Adrenal gland (tissue), 9 donors: ENCODE measurements at regions not wholly inside any gene's neighbourhood (a gene's known extent, or its start where the extent isn't known, plus 50 kb on each side); places are given as distances from the start of the nearest gene placed in this dataset.

Experiments used
- DNase-seq, 7 donors: peaks; one replicate each; pipeline ENCODE4 v3.0.0-alpha.2; 2019 to 2020
- H3K27ac ChIP-seq, 5 donors: fragments of 200-600 bp; sonication (generic) in 4 of 5; 1 replicate in 3 of 5; 2 replicates in 2 of 5; pipeline versions ENCODE4 v1.5.1 to v1.8.0; 2016 to 2020; ENCODE audit warnings: mild to moderate bottlenecking in 1 of 5
- H3K27me3 ChIP-seq: fragments of 200-600 bp; 2 replicates; pipeline ENCODE4 v1.8.0; 2021
- H3K36me3 ChIP-seq, 2 donors: fragments of 200-600 bp; replicated peaks in 1 of 2; 1 replicate in 1 of 2; 2 replicates in 1 of 2; pipeline versions ENCODE4 v1.5.1 to v1.8.0; 2018 to 2022
- H3K4me1 ChIP-seq, 2 donors: fragments of 200-600 bp; replicated peaks in 1 of 2; 1 replicate in 1 of 2; 2 replicates in 1 of 2; pipeline versions ENCODE4 v1.5.1 to v1.8.0; 2018 to 2021
- H3K4me3 ChIP-seq, 4 donors: fragments of 200-600 bp; sonication (generic) in 3 of 4; one replicate each; pipeline ENCODE4 v1.5.1; 2016 to 2018
- H3K9me3 ChIP-seq, 3 donors: fragments of 200-600 bp; sonication (generic) in 1 of 3; replicated peaks in 1 of 3; 1 replicate in 2 of 3; 2 replicates in 1 of 3; pipeline versions ENCODE4 v1.5.1 to v1.8.0; 2016 to 2021
- CTCF ChIP-seq, 6 experiments: fragments of 450-650 bp in 4 of 6; fragments of 200-600 bp in 2 of 6; sonication (generic) in 1 of 6; IDR thresholded peaks; 1 replicate in 5 of 6; 2 replicates in 1 of 6; pipeline versions ENCODE4 v1.5.1 to v1.8.0; 2016 to 2021; ENCODE audit warnings: antibody characterized with exemption in 6 of 6, mild to moderate bottlenecking in 2 of 6, moderate library complexity in 1 of 6
- POLR2A ChIP-seq, 2 donors: fragments of 450-650 bp; IDR thresholded peaks; one replicate each; pipeline ENCODE4 v1.6.1; 2017; ENCODE audit warnings: antibody characterized with exemption in 2 of 2, mild to moderate bottlenecking in 2 of 2, moderate library complexity in 1 of 2
- WGBS, 4 donors: extraction: QIAGEN DNeasy Blood & Tissue Kit in 2 of 4; methylation state at CpG; one replicate each; pipeline versions ENCODE4 v1.1.5 to v1.1.7; 2013 to 2017; 5-methylcytosine and 5-hydroxymethylcytosine counted together
- intact Hi-C, 2 donors: fragments of 100-400 bp; cut with DNase I; formaldehyde crosslinking; loops; one replicate each; pipeline versions ENCODE4 v1.14.1 to v1.15.0; 2022 to 2023
- donor health status: healthy with polysubstance abuse.
- donor health status: Bipolar disorder and iron deficiency.
- donor health status: DM: yes; HTN: yes; CAD: no.
- donor health status: DM: no; HTN: no; CAD: no.
- donor health status: DM: no; HTN: no; CAD: no.

- Histone ChIP-seq H3K4me1 (no peaks in the 10 kb centered on the region), H3K4me3 (no peak overlapping the region), H3K27ac (no peak overlapping the region), H3K9me3 (no peaks in the 10 kb centered on the region), H3K36me3 (no peaks in the 10 kb centered on the region), H3K27me3 (no peaks in the 10 kb centered on the region)
- TF ChIP-seq CTCF (IDR thresholded peaks at IDR 0.05) (no peak), POLR2A (IDR thresholded peaks at IDR 0.05) (no peak)
- DNase-seq: no peak
- intact Hi-C loops: no loop called here
- 57 to 65% (median 62%) methylated on average over 6 of the region's 6 CpGs for WGBS, 4 donors
These were observed 859.1 kb upstream of the GCFC2 start for GRCh38 chr2:76569819-76570218.

- Histone ChIP-seq H3K9me3 (no peaks in the 10 kb centered on the region), H3K27me3 (no peaks in the 10 kb centered on the region), H3K27ac (no peak overlapping the region), H3K4me1 (no peaks in the 10 kb centered on the region), H3K36me3 (no peaks in the 10 kb centered on the region), H3K4me3 (no peak overlapping the region)
- intact Hi-C loops: no loop called here
- TF ChIP-seq POLR2A (IDR thresholded peaks at IDR 0.05): no peak
- no peak for DNase-seq
- WGBS, 4 donors: 73 to 77% (median 77%) methylated on average over 5 of the region's 5 CpGs
These were observed 856.8 kb upstream of the GCFC2 start for GRCh38 chr2:76567478-76567877.

GRCh38 chr2:76564734-76565133 lies 854.0 kb upstream of the GCFC2 start:
- intact Hi-C loops: no loop called here

GRCh38 chr2:76563730-76564129 lies 853.0 kb upstream of the GCFC2 start:
- intact Hi-C loops: no loop called here
- no peak for DNase-seq
- no peaks in the 10 kb centered on the region for H3K36me3 ChIP-seq
- no peaks in the 10 kb centered on the region for H3K4me1 ChIP-seq
- H3K9me3 ChIP-seq: no peaks in the 10 kb centered on the region
- 81 to 91% (median 86%) methylated on average over 9 of the region's 9 CpGs for WGBS, 4 donors
- H3K27ac ChIP-seq: no peak overlapping the region
- no peaks in the 10 kb centered on the region for H3K27me3 ChIP-seq
- no peak for TF ChIP-seq CTCF (IDR thresholded peaks at IDR 0.05)
- TF ChIP-seq POLR2A (IDR thresholded peaks at IDR 0.05): no peak
- H3K4me3 ChIP-seq: no peak overlapping the region

More at GRCh38 chr2:76564734-76565133, 854.0 kb upstream of the GCFC2 start:
- 73 to 80% (median 77%) methylated on average over 2 of the region's 2 CpGs for WGBS, 4 donors
- Histone ChIP-seq H3K4me3 (no peak overlapping the region), H3K9me3 (no peaks in the 10 kb centered on the region), H3K36me3 (no peaks in the 10 kb centered on the region), H3K27ac (no peak overlapping the region), H3K4me1 (no peaks in the 10 kb centered on the region), H3K27me3 (no peaks in the 10 kb centered on the region)
- no peak for DNase-seq
- TF ChIP-seq POLR2A (IDR thresholded peaks at IDR 0.05): no peak
- TF ChIP-seq CTCF (IDR thresholded peaks at IDR 0.05): no peak

GRCh38 chr2:76558157-76558556 lies 847.4 kb upstream of the GCFC2 start:
- TF ChIP-seq CTCF (IDR thresholded peaks at IDR 0.05): no peak
- Histone ChIP-seq H3K27ac (no peak overlapping the region), H3K9me3 (no peaks in the 10 kb centered on the region), H3K36me3 (no peaks in the 10 kb centered on the region), H3K27me3 (no peaks in the 10 kb centered on the region), H3K4me3 (no peak overlapping the region), H3K4me1 (no peaks in the 10 kb centered on the region)
- intact Hi-C loops: no loop called here
- no peak for DNase-seq
